GM21390 (cell line): ENCODE measurements at regions not wholly inside any gene's neighbourhood (a gene's known extent, or its start where the extent isn't known, plus 50 kb on each side); places are given as distances from the start of the nearest gene placed in this dataset.

Experiments
- ATAC-seq: cut with Tn5 transposase; IDR thresholded peaks from one replicate; pipeline ENCODE4 v1.9.1; 2021; ENCODE audit not compliant: unreplicated experiment

GRCh38 chr2:51629406-51629805, 597.5 kb upstream of the NRXN1 start:
- ATAC-seq: no peak

GRCh38 chr2:51628917-51629316, 597.0 kb upstream of the NRXN1 start:
- ATAC-seq: no peak

GRCh38 chr2:51624995-51625394, 593.1 kb upstream of the NRXN1 start:
- no peak for ATAC-seq

- ATAC-seq: no peak
These were observed 588.9 kb upstream of the NRXN1 start for GRCh38 chr2:51620796-51621195.

GRCh38 chr2:51619961-51620360, 588.0 kb upstream of the NRXN1 start:
- no peak for ATAC-seq

- ATAC-seq: no peak
These were observed 580.5 kb upstream of the NRXN1 start for GRCh38 chr2:51612387-51612786.

- no peak for ATAC-seq
These were observed 569.8 kb upstream of the NRXN1 start for GRCh38 chr2:51601706-51602105.

- no peak for ATAC-seq
These were observed 565.2 kb upstream of the NRXN1 start for GRCh38 chr2:51597086-51597485.

GRCh38 chr2:51595836-51596235, 563.9 kb upstream of the NRXN1 start:
- no peak for ATAC-seq

- ATAC-seq: no peak
These were observed 549.8 kb upstream of the NRXN1 start for GRCh38 chr2:51581636-51582267.

GRCh38 chr2:51579412-51579811, 547.5 kb upstream of the NRXN1 start:
- ATAC-seq: no peak

- ATAC-seq: no peak
These were observed 543.2 kb upstream of the NRXN1 start for GRCh38 chr2:51575181-51575580.

- no peak for ATAC-seq
These were observed 527.1 kb upstream of the NRXN1 start for GRCh38 chr2:51559026-51559425.

GRCh38 chr2:51553476-51553875, 521.5 kb upstream of the NRXN1 start:
- ATAC-seq: no peak

GRCh38 chr2:51535763-51536162, 503.8 kb upstream of the NRXN1 start:
- no peak for ATAC-seq

GRCh38 chr2:51534166-51534565, 502.2 kb upstream of the NRXN1 start:
- ATAC-seq: no peak

- no peak for ATAC-seq
These were observed 496.2 kb upstream of the NRXN1 start for GRCh38 chr2:51528156-51528555.

GRCh38 chr2:51526766-51527165, 494.8 kb upstream of the NRXN1 start:
- no peak for ATAC-seq

- ATAC-seq: no peak
These were observed 484.7 kb upstream of the NRXN1 start for GRCh38 chr2:51516667-51517066.

- ATAC-seq: peak; percentile 69
These were observed 479.1 kb upstream of the NRXN1 start for GRCh38 chr2:51511002-51511401.

GRCh38 chr2:51510303-51510702, 478.4 kb upstream of the NRXN1 start:
- ATAC-seq: no peak

GRCh38 chr2:51505533-51505932, 473.6 kb upstream of the NRXN1 start:
- ATAC-seq: no peak

GRCh38 chr2:51490576-51491234, 458.8 kb upstream of the NRXN1 start:
- ATAC-seq: no peak
